Psoas muscle (tissue), 7 donors: ENCODE measurements at regions not wholly inside any gene's neighbourhood (a gene's known extent, or its start where the extent isn't known, plus 50 kb on each side); places are given as distances from the start of the nearest gene placed in this dataset.

Source experiments
- ATAC-seq, 4 donors: fragments of 200-7000 bp; cut with Tn5 transposase; one replicate each; pipeline ENCODE4 v1.9.1; 2020; ENCODE audit warnings: moderate library complexity in 3 of 4, mild to moderate bottlenecking in 2 of 4
- DNase-seq, 2 donors: peaks; one replicate each; pipeline ENCODE4 v3.0.0-alpha.2; 2020
- H3K27ac ChIP-seq: fragments of 200-600 bp; one replicate; pipeline ENCODE4 v1.8.0; 2022
- H3K27me3 ChIP-seq, 3 donors: fragments of 200-600 bp in 1 of 3; one replicate each; pipeline versions ENCODE4 v1.6.1 to v1.8.0; 2013 to 2022; ENCODE audit warnings: low read length in 2 of 3, mild to moderate bottlenecking in 2 of 3, moderate library complexity in 1 of 3; ENCODE audit not compliant: insufficient read depth in 3 of 3
- H3K36me3 ChIP-seq, 2 donors: fragments of 200-600 bp in 1 of 2; one replicate each; pipeline versions ENCODE4 v1.6.1 to v1.8.0; 2013 to 2022; ENCODE audit warnings: low read depth in 1 of 2, mild to moderate bottlenecking in 1 of 2, moderate library complexity in 1 of 2; ENCODE audit not compliant: insufficient read depth in 1 of 2
- H3K4me1 ChIP-seq: fragments of 200-600 bp; one replicate; pipeline ENCODE4 v1.8.0; 2022
- H3K4me3 ChIP-seq: fragments of 200-600 bp; one replicate; pipeline ENCODE4 v1.8.0; 2022; ENCODE audit warnings: mild to moderate bottlenecking
- H3K9me3 ChIP-seq: fragments of 200-600 bp; one replicate; pipeline ENCODE4 v1.8.0; 2022
- CTCF ChIP-seq: fragments of 200-600 bp; IDR thresholded peaks from one replicate; pipeline ENCODE4 v1.8.0; 2022; ENCODE audit warnings: antibody characterized with exemption
- WGBS, 3 donors: extraction: QIAGEN DNeasy Blood & Tissue Kit; methylation state at CpG; one replicate each; pipeline versions ENCODE4 v1.1.6 to v1.1.7; 2013; 5-methylcytosine and 5-hydroxymethylcytosine counted together
- intact Hi-C, 2 donors: fragments of 100-400 bp; cut with DNase I; formaldehyde crosslinking; loops; one replicate each; pipeline versions ENCODE4 v1.11.0 to v1.14.2; 2022
- donor health status: healthy with polysubstance abuse.
- donor health status: DM: no; HTN: no; CAD: no; lungs with moderate emphysema.
- donor health status: Bipolar disorder and iron deficiency.
- donor health status: healthy.
- donor health status: DM: yes; HTN: yes; CAD: no.
- donor health status: DM: no; HTN: no; CAD: no.
- donor health status: DM: yes; HTN: yes; CAD: no.

- 62 to 69% (median 64%) methylated on average over 13 of the region's 13 CpGs for WGBS, 3 donors
- H3K9me3 ChIP-seq = no peaks in the 10 kb centered on the region
These were observed 89.9 kb downstream of the IRF8 start for GRCh38 chr16:85988723-85989313.

GRCh38 chr16:85989376-85989775, 90.4 kb downstream of the IRF8 start:
- ATAC-seq (no peak), DNase-seq (no peak)
- intact Hi-C loops = loop anchor here in 1 of 2 donors (10.0 kb wide), 1 partner anchor 165 kb away; no protein-coding TSS in a partner anchor
- H3K4me3 ChIP-seq = no peak overlapping the region
- H3K4me1 ChIP-seq = no peaks in the 10 kb centered on the region
- 82 to 87% (median 86%) methylated on average over 5 of the region's 5 CpGs for WGBS, 3 donors
- no peak for TF ChIP-seq CTCF
- no peaks in the 10 kb centered on the region for H3K9me3 ChIP-seq
- no peaks in the 10 kb centered on the region for H3K36me3 ChIP-seq
- H3K27me3 ChIP-seq = peaks cover 0 to 50% (median 6%) of the 10 kb centered on the region in 3 donors
- no peak overlapping the region for H3K27ac ChIP-seq

More at GRCh38 chr16:85988723-85989313, 89.9 kb downstream of the IRF8 start:
- intact Hi-C loops = loop anchor here in 1 of 2 donors (10.0 kb wide), 1 partner anchor 164 kb away; no protein-coding TSS in a partner anchor
- no peaks in the 10 kb centered on the region for H3K4me1 ChIP-seq
- H3K27ac ChIP-seq = no peak overlapping the region
- TF ChIP-seq CTCF = no peak
- ATAC-seq (no peak), DNase-seq (no peak)
- no peak overlapping the region for H3K4me3 ChIP-seq
- H3K27me3 ChIP-seq = peaks cover 0 to 54% (median 6%) of the 10 kb centered on the region in 3 donors
- no peaks in the 10 kb centered on the region for H3K36me3 ChIP-seq

- intact Hi-C loops = loop anchor here in 1 of 2 donors (10.0 kb wide), 1 partner anchor 165 kb away; no protein-coding TSS in a partner anchor
- no peaks in the 10 kb centered on the region for H3K36me3 ChIP-seq
- H3K27me3 ChIP-seq = peaks cover 0 to 49% (median 7%) of the 10 kb centered on the region in 3 donors
- ATAC-seq = no peak
- 54 to 62% (median 59%) methylated on average over 15 of the region's 15 CpGs for WGBS, 3 donors
- H3K9me3 ChIP-seq = no peaks in the 10 kb centered on the region
- H3K4me1 ChIP-seq = no peaks in the 10 kb centered on the region
- no peak overlapping the region for H3K27ac ChIP-seq
- H3K4me3 ChIP-seq = no peak overlapping the region
- DNase-seq = no peak
- TF ChIP-seq CTCF = no peak
These were observed 91.1 kb downstream of the IRF8 start for GRCh38 chr16:85989863-85990643.

GRCh38 chr16:85990861-85991301, 91.9 kb downstream of the IRF8 start:
- Histone ChIP-seq H3K27ac (no peak overlapping the region), H3K27me3 (peaks cover 0 to 52% (median 5%) of the 10 kb centered on the region in 3 donors), H3K4me3 (no peak overlapping the region), H3K9me3 (no peaks in the 10 kb centered on the region), H3K36me3 (no peaks in the 10 kb centered on the region), H3K4me1 (no peaks in the 10 kb centered on the region)
- TF ChIP-seq CTCF = no peak
- no peak for ATAC-seq
- intact Hi-C loops = no loop called here
- 87 to 92% (median 90%) methylated on average over 12 of the region's 12 CpGs for WGBS, 3 donors
- no peak for DNase-seq
